HG03469 (cell line): ENCODE measurements at regions not wholly inside any gene's neighbourhood (a gene's known extent, or its start where the extent isn't known, plus 50 kb on each side); places are given as distances from the start of the nearest gene placed in this dataset.

Experiments
- ATAC-seq: cut with Tn5 transposase; IDR thresholded peaks from one replicate; pipeline ENCODE4 v1.9.1; 2021; ENCODE audit warnings: mild to moderate bottlenecking, moderate library complexity, moderate number of reproducible peaks; ENCODE audit not compliant: unreplicated experiment

- ATAC-seq: no peak
These were observed 69.7 kb downstream of the PSMB1 start for GRCh38 chr6:170483413-170483812.

GRCh38 chr6:170480050-170480692 lies 72.9 kb downstream of the PSMB1 start:
- ATAC-seq: no peak

GRCh38 chr6:170476360-170476759 lies 76.7 kb downstream of the PSMB1 start:
- peak; percentile 82 for ATAC-seq

GRCh38 chr6:170475118-170475517 lies 78.0 kb downstream of the PSMB1 start:
- no peak for ATAC-seq

- ATAC-seq: no peak
These were observed 79.3 kb downstream of the PSMB1 start for GRCh38 chr6:170473801-170474200.

- ATAC-seq: no peak
These were observed 79.8 kb downstream of the PSMB1 start for GRCh38 chr6:170473301-170473717.

- no peak for ATAC-seq
These were observed 81.6 kb downstream of the PSMB1 start for GRCh38 chr6:170471491-170471890.

GRCh38 chr6:170470734-170471133 lies 82.4 kb downstream of the PSMB1 start:
- ATAC-seq: no peak

- no peak for ATAC-seq
These were observed 88.6 kb downstream of the PSMB1 start for GRCh38 chr6:170464524-170464979.

- no peak for ATAC-seq
These were observed 89.0 kb downstream of the PSMB1 start for GRCh38 chr6:170464080-170464479.

- ATAC-seq: no peak
These were observed 89.9 kb downstream of the PSMB1 start for GRCh38 chr6:170463101-170463721.

- no peak for ATAC-seq
These were observed 90.6 kb downstream of the PSMB1 start for GRCh38 chr6:170462366-170463020.

GRCh38 chr6:170461556-170462365 lies 91.3 kb downstream of the PSMB1 start:
- ATAC-seq: no peak

- no peak for ATAC-seq
These were observed 92.0 kb downstream of the PSMB1 start for GRCh38 chr6:170461111-170461510.

- no peak for ATAC-seq
These were observed 92.5 kb downstream of the PSMB1 start for GRCh38 chr6:170460641-170461040.

- ATAC-seq: peak; percentile 66
These were observed 93.7 kb downstream of the PSMB1 start for GRCh38 chr6:170459451-170459850.

- no peak for ATAC-seq
These were observed 96.0 kb downstream of the PSMB1 start for GRCh38 chr6:170456886-170457698.
